Osteocyte (in vitro differentiated cells): ENCODE measurements at regions not wholly inside any gene's neighbourhood (a gene's known extent, or its start where the extent isn't known, plus 50 kb on each side); places are given as distances from the start of the nearest gene placed in this dataset.
A peak's percentile ranks its signal among the peaks of the same experiment; 100 is the strongest.

Experiments
- DNase-seq: peaks from one replicate; pipeline ENCODE4 v3.0.0; 2021; ENCODE audit warnings: mixed read lengths; ENCODE audit not compliant: unreplicated experiment; ENCODE audit errors: extremely low spot score
- H3K27ac Mint-ChIP-seq: one replicate; pipeline ENCODE4 v1.8.0; 2021; ENCODE audit warnings: mild to moderate bottlenecking, mixed read lengths; ENCODE audit not compliant: unreplicated experiment
- H3K27me3 Mint-ChIP-seq: one replicate; pipeline ENCODE4 v1.8.0; 2021; ENCODE audit warnings: mixed read lengths; ENCODE audit not compliant: unreplicated experiment
- H3K36me3 Mint-ChIP-seq: one replicate; pipeline ENCODE4 v1.8.0; 2021; ENCODE audit warnings: mixed read lengths; ENCODE audit not compliant: unreplicated experiment
- H3K4me1 Mint-ChIP-seq: one replicate; pipeline ENCODE4 v1.8.0; 2021; ENCODE audit warnings: mixed read lengths; ENCODE audit not compliant: unreplicated experiment
- H3K4me3 Mint-ChIP-seq: one replicate; pipeline ENCODE4 v1.8.0; 2021; ENCODE audit warnings: mild to moderate bottlenecking, moderate library complexity, mixed read lengths; ENCODE audit not compliant: unreplicated experiment
- H3K9me3 Mint-ChIP-seq: one replicate; pipeline ENCODE4 v1.8.0; 2021; ENCODE audit warnings: mixed read lengths; ENCODE audit not compliant: unreplicated experiment
- CTCF ChIP-seq: fragments of 200-600 bp; sonication (generic); IDR thresholded peaks from 2 replicates; pipeline ENCODE4 v1.5.0; 2021; ENCODE audit warnings: antibody characterized with exemption, mild to moderate bottlenecking, moderate library complexity

- H3K4me3 Mint-ChIP-seq: no peak overlapping the region
- no peak for TF ChIP-seq CTCF
- no peak for DNase-seq
- peaks cover 15% of the 10 kb centered on the region for H3K36me3 Mint-ChIP-seq
- H3K4me1 Mint-ChIP-seq: peaks cover 89% of the 10 kb centered on the region
- no peaks in the 10 kb centered on the region for H3K9me3 Mint-ChIP-seq
- H3K27ac Mint-ChIP-seq: peak overlapping the region; percentile 98
- H3K27me3 Mint-ChIP-seq: no peaks in the 10 kb centered on the region
These were observed 134.1 kb upstream of the COL8A1 start for GRCh38 chr3:99504258-99504657.

GRCh38 chr3:99503350-99503749, 135.0 kb upstream of the COL8A1 start:
- no peak for DNase-seq
- Mint-ChIP-seq H3K36me3 (peaks cover 15% of the 10 kb centered on the region), H3K4me3 (no peak overlapping the region), H3K4me1 (peaks cover 90% of the 10 kb centered on the region), H3K27ac (peak overlapping the region; percentile 98), H3K27me3 (no peaks in the 10 kb centered on the region), H3K9me3 (no peaks in the 10 kb centered on the region)
- no peak for TF ChIP-seq CTCF

GRCh38 chr3:99502871-99503270, 135.5 kb upstream of the COL8A1 start:
- H3K4me1 Mint-ChIP-seq: peaks cover 90% of the 10 kb centered on the region
- H3K27ac Mint-ChIP-seq: peak overlapping the region; percentile 98
- H3K4me3 Mint-ChIP-seq: no peak overlapping the region
- no peak for TF ChIP-seq CTCF
- H3K36me3 Mint-ChIP-seq: peaks cover 15% of the 10 kb centered on the region
- no peaks in the 10 kb centered on the region for H3K9me3 Mint-ChIP-seq
- no peaks in the 10 kb centered on the region for H3K27me3 Mint-ChIP-seq
- DNase-seq: no peak

- Mint-ChIP-seq H3K27me3 (no peaks in the 10 kb centered on the region), H3K9me3 (peaks cover 8% of the 10 kb centered on the region), H3K27ac (peak overlapping the region; percentile 95), H3K36me3 (peaks cover 21% of the 10 kb centered on the region), H3K4me1 (peaks cover 79% of the 10 kb centered on the region), H3K4me3 (no peak overlapping the region)
- no peak for TF ChIP-seq CTCF
- no peak for DNase-seq
These were observed 137.9 kb upstream of the COL8A1 start for GRCh38 chr3:99500485-99500884.

GRCh38 chr3:99499235-99500158, 138.9 kb upstream of the COL8A1 start:
- Mint-ChIP-seq H3K4me1 (peaks cover 75% of the 10 kb centered on the region), H3K9me3 (peaks cover 17% of the 10 kb centered on the region), H3K27me3 (no peaks in the 10 kb centered on the region), H3K27ac (peak overlapping the region; percentile 95), H3K36me3 (peaks cover 30% of the 10 kb centered on the region), H3K4me3 (peak overlapping the region; percentile 5)
- peak; percentile 79 for TF ChIP-seq CTCF
- no peak for DNase-seq
